Esophagus muscularis mucosa (tissue), 4 donors: ENCODE measurements at regions not wholly inside any gene's neighbourhood (a gene's known extent, or its start where the extent isn't known, plus 50 kb on each side); places are given as distances from the start of the nearest gene placed in this dataset.

Experiments used
- DNase-seq: peaks from one replicate; pipeline ENCODE4 v3.0.0-alpha.2; 2017; ENCODE audit errors: extremely low spot score
- H3K27ac ChIP-seq, 4 donors: fragments of 200-600 bp; sonication (generic); replicated peaks in 1 of 4; 1 replicate in 3 of 4; 2 replicates in 1 of 4; pipeline ENCODE4 v1.5.1; 2016 to 2019; ENCODE audit warnings: mild to moderate bottlenecking in 1 of 4
- H3K27me3 ChIP-seq, 4 donors: fragments of 200-600 bp; sonication (generic); one replicate each; pipeline versions ENCODE4 v1.5.1 to v1.6.0; 2016 to 2019
- H3K36me3 ChIP-seq, 4 donors: fragments of 200-600 bp; sonication (generic); one replicate each; pipeline ENCODE4 v1.5.1; 2016 to 2019
- H3K4me1 ChIP-seq, 4 donors: fragments of 200-600 bp; sonication (generic); one replicate each; pipeline ENCODE4 v1.5.1; 2016 to 2019
- H3K4me3 ChIP-seq, 4 donors: fragments of 200-600 bp; sonication (generic); 1 replicate in 2 of 4; 2 replicates in 2 of 4; pipeline ENCODE4 v1.5.1; 2016 to 2019; ENCODE audit warnings: mild to moderate bottlenecking in 4 of 4, moderate library complexity in 1 of 4
- H3K9me3 ChIP-seq, 4 donors: fragments of 200-600 bp; sonication (generic); 1 replicate in 3 of 4; 2 replicates in 1 of 4; pipeline ENCODE4 v1.5.1; 2016 to 2019
- CTCF ChIP-seq, 3 experiments: fragments of 200-600 bp in 2 of 3; fragments of 450-650 bp in 1 of 3; sonication (generic) in 2 of 3; IDR thresholded peaks; one replicate each; pipeline ENCODE4 v1.5.1; 2017 to 2019; ENCODE audit warnings: antibody characterized with exemption in 3 of 3, mild to moderate bottlenecking in 2 of 3, moderate library complexity in 1 of 3
- EP300 ChIP-seq: sonication (generic); formaldehyde crosslinking; IDR thresholded peaks from one replicate; pipeline ENCODE4 v1.6.1; 2017; ENCODE audit warnings: antibody characterized with exemption
- POLR2A ChIP-seq: fragments of 450-650 bp; IDR thresholded peaks from one replicate; pipeline ENCODE4 v1.6.1; 2017; ENCODE audit warnings: antibody characterized with exemption, moderate library complexity, mild to moderate bottlenecking, low read depth
- POLR2AphosphoS5 ChIP-seq, 2 donors: sonication (generic); formaldehyde crosslinking; IDR thresholded peaks; one replicate each; pipeline ENCODE4 v1.6.1; 2017; ENCODE audit warnings: antibody characterized with exemption in 2 of 2
- WGBS: methylation state at CpG from one replicate; pipeline ENCODE4 v1.1.5; 2018; 5-methylcytosine and 5-hydroxymethylcytosine counted together
- intact Hi-C: fragments of 100-400 bp; cut with DNase I; formaldehyde crosslinking; loops from one replicate; pipeline ENCODE4 v1.15.1; 2023

DNA sequence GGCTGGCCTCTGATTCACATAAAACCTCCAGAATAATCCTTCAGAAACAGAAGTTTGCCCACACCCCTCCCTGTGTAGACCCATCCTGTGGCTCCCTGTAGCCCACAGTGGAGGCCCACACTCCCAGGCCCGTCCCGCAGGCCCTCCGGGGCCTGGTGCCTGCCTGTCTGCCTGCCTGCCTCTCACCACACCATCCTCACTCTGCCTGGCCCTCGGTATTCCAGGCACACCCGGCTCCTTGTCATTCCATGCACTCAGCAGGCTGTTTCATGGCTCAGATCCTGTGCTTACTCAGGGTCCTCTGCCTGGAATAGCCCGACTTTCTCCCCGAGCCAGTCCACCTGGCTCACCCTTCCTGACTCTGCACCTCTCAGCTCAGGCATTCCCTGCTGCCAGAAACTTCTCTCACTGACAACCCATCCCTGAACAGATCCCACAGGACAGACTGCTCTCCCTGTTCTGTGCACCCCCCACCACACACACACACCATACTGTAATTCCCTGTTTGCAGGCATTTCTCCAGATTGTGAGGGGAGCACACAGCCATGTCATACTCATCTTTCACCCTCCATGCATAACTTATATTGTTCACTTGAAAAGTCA lies 498.0 kb upstream of the ZMIZ1 start:
- Histone ChIP-seq H3K4me3 (no peak overlapping the region), H3K27me3 (no peaks in the 10 kb centered on the region), H3K9me3 (no peaks in the 10 kb centered on the region), H3K4me1 (peaks cover 6 to 68% (median 50%) of the 10 kb centered on the region in 4 donors), H3K36me3 (no peaks in the 10 kb centered on the region), H3K27ac (peak overlapping the region; percentile 29 to 69 (median 38))
- intact Hi-C loops = no loop called here
- no peak for DNase-seq
- WGBS = 61% methylated on average over 7 of the region's 7 CpGs
- no peak for TF ChIP-seq POLR2A
- no peak for TF ChIP-seq CTCF (IDR thresholded peaks at IDR 0.05)
- no peak for TF ChIP-seq POLR2AphosphoS5 (IDR thresholded peaks at IDR 0.05)
- no peak for TF ChIP-seq EP300

DNA sequence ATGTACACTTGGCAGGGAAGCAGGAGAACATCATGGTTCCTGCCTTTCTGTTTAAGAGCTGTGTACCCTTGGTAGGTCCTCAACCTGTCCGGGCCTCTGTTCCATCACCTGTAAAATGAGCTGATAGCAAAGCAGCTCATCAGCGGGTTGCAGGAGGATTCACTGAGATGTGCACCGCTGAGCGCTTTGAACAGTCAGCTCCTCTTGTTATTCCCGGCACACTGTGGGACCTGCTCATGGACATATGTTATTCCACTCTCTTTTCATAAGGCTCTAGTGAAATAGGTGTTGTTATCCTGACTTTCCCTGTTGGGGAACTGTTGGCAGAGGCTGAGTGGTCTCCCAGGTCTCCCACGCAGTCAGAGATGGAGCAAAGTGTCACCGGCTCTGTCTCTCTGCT lies 497.5 kb upstream of the ZMIZ1 start:
- DNase-seq = no peak
- Histone ChIP-seq H3K4me1 (peaks cover 12 to 63% (median 46%) of the 10 kb centered on the region in 4 donors), H3K27ac (peak overlapping the region in 2 of 4 donors; percentile 29 to 69), H3K9me3 (no peaks in the 10 kb centered on the region), H3K4me3 (no peak overlapping the region), H3K27me3 (no peaks in the 10 kb centered on the region), H3K36me3 (no peaks in the 10 kb centered on the region)
- intact Hi-C loops = no loop called here
- WGBS = 95% methylated on average over 7 of the region's 7 CpGs
- no peak for TF ChIP-seq CTCF (IDR thresholded peaks at IDR 0.05)
- TF ChIP-seq POLR2AphosphoS5 (IDR thresholded peaks at IDR 0.05) = no peak
- no peak for TF ChIP-seq EP300
- no peak for TF ChIP-seq POLR2A

GRCh38 chr10:78571891-78572290 lies 496.9 kb upstream of the ZMIZ1 start:
- TF ChIP-seq CTCF (IDR thresholded peaks at IDR 0.05) (no peak), EP300 (no peak), POLR2AphosphoS5 (IDR thresholded peaks at IDR 0.05) (no peak), POLR2A (no peak)
- no CpG with 5 or more reads among the region's 1 CpG for WGBS
- intact Hi-C loops = no loop called here
- Histone ChIP-seq H3K4me1 (peaks cover 15 to 57% (median 40%) of the 10 kb centered on the region in 4 donors), H3K4me3 (no peak overlapping the region), H3K27ac (peak overlapping the region in 1 of 4 donors; percentile 69), H3K27me3 (no peaks in the 10 kb centered on the region), H3K36me3 (no peaks in the 10 kb centered on the region), H3K9me3 (no peaks in the 10 kb centered on the region)
- DNase-seq = no peak

- H3K27me3 ChIP-seq = no peaks in the 10 kb centered on the region
- DNase-seq = no peak
- no peaks in the 10 kb centered on the region for H3K9me3 ChIP-seq
- TF ChIP-seq POLR2A (no peak), POLR2AphosphoS5 (IDR thresholded peaks at IDR 0.05) (peak; percentile 19 to 54), EP300 (no peak), CTCF (IDR thresholded peaks at IDR 0.05) (no peak)
- 82% methylated on average over 1 of the region's 1 CpG for WGBS
- no peak overlapping the region for H3K4me3 ChIP-seq
- intact Hi-C loops = no loop called here
- peaks cover 15 to 50% (median 34%) of the 10 kb centered on the region in 4 donors for H3K4me1 ChIP-seq
- H3K36me3 ChIP-seq = no peaks in the 10 kb centered on the region
- peak overlapping the region in 1 of 4 donors; percentile 69 for H3K27ac ChIP-seq
These were observed 496.2 kb upstream of the ZMIZ1 start for GRCh38 chr10:78572565-78572964.

GRCh38 chr10:78574547-78574946 lies 494.2 kb upstream of the ZMIZ1 start:
- intact Hi-C loops = no loop called here
- no peak for TF ChIP-seq CTCF (IDR thresholded peaks at IDR 0.05)
- TF ChIP-seq POLR2AphosphoS5 (IDR thresholded peaks at IDR 0.05) = no peak
- no peak for TF ChIP-seq POLR2A
- TF ChIP-seq EP300 = no peak
- 95% methylated on average over 7 of the region's 7 CpGs for WGBS
- peaks cover 15 to 45% (median 33%) of the 10 kb centered on the region in 4 donors for H3K4me1 ChIP-seq
- H3K27ac ChIP-seq = no peak overlapping the region
- H3K36me3 ChIP-seq = no peaks in the 10 kb centered on the region
- H3K4me3 ChIP-seq = no peak overlapping the region
- H3K27me3 ChIP-seq = no peaks in the 10 kb centered on the region
- no peak for DNase-seq
- no peaks in the 10 kb centered on the region for H3K9me3 ChIP-seq
